ENCODE measurements at regions not wholly inside any gene's neighbourhood (a gene's known extent, or its start where the extent isn't known, plus 50 kb on each side); places are given as distances from the start of the nearest gene placed in this dataset.

GRCh38 chr13:80059789-80060188, 281.1 kb downstream of the SPRY2 start:
- no peak overlapping the region for H3K27ac Mint-ChIP-seq
- no peak overlapping the region for H3K9ac ChIP-seq (ENCODE audit: extremely low read depth, insufficient read length, low read length)
- no peaks in the 10 kb centered on the region for H3K9me3 ChIP-seq (ENCODE audit: control insufficient read depth, low read depth, low read length)
- H2BK20ac ChIP-seq (ENCODE audit: low read depth, low read length, poor library complexity, severe bottlenecking) = no peak overlapping the region
- no peak overlapping the region for H4K5ac ChIP-seq (ENCODE audit: insufficient read length, low read depth, low read length)
- H3T11ph ChIP-seq (ENCODE audit: low read length) = no peak overlapping the region
- H3K27me3 ChIP-seq (ENCODE audit: insufficient read depth, low read length) = no peaks in the 10 kb centered on the region
- no peak overlapping the region for H3K4me3 Mint-ChIP-seq
- H2BK120ac ChIP-seq (ENCODE audit: low read depth, low read length, poor library complexity, severe bottlenecking) = no peak overlapping the region
- no peak overlapping the region for H2AK5ac ChIP-seq (ENCODE audit: insufficient read length, low read length)
- H4K8ac ChIP-seq (replicated peaks; ENCODE audit: insufficient read length, low read depth, low read length) = no peak overlapping the region
- H3K79me1 ChIP-seq (ENCODE audit: insufficient read depth, low read depth, low read length, poor library complexity, severe bottlenecking) = no peaks in the 10 kb centered on the region
- H3K23ac ChIP-seq (ENCODE audit: insufficient read length, low read depth, low read length) = no peak overlapping the region
- peaks cover 3 to 7% of the 10 kb centered on the region in 2 experiments; a peak in 3 of 4 replicates for H3K4me1 Mint-ChIP-seq
- no peak overlapping the region for H3K18ac ChIP-seq (ENCODE audit: insufficient read length, low read depth, low read length)
- H3K9me3 Mint-ChIP-seq = peaks cover 0 to 9% of the 10 kb centered on the region in 2 experiments; a peak in 2 of 5 replicates
- H3K27ac ChIP-seq (ENCODE audit: insufficient read length, low read depth, low read length) = no peak overlapping the region
- WGBS (ENCODE audit: extremely low coverage, insufficient read length, low lambda C conversion rate) = no CpG with 5 or more reads among the region's 2 CpGs
- no peaks in the 10 kb centered on the region for H4K20me1 ChIP-seq (ENCODE audit: control insufficient read depth, insufficient read depth, insufficient read length)
- no peak overlapping the region for H3K14ac ChIP-seq (ENCODE audit: insufficient read depth, low read length)
- H2AFZ ChIP-seq (ENCODE audit: low read length) = no peak overlapping the region
- peaks cover 0 to 3% (median 2%) of the 10 kb centered on the region in 3 experiments; a peak in 2 of 7 replicates for H3K36me3 Mint-ChIP-seq (ENCODE audit: insufficient read depth in 1 of 3, low read depth in 3 of 3)
- H2BK15ac ChIP-seq (ENCODE audit: low read depth, low read length) = no peak overlapping the region
- no peaks in the 10 kb centered on the region for H3K23me2 ChIP-seq (ENCODE audit: insufficient read length, low read depth, low read length, poor library complexity, severe bottlenecking)
- H3K4me2 ChIP-seq (ENCODE audit: insufficient read depth, insufficient read length, low read length) = no peak overlapping the region
- no peaks in the 10 kb centered on the region for H3K27me3 Mint-ChIP-seq (ENCODE audit: low read depth)
- no peak overlapping the region for H3K4ac ChIP-seq (ENCODE audit: low read depth, low read length)
- DNase-seq = no peak
- no peak overlapping the region for H2BK12ac ChIP-seq (ENCODE audit: insufficient read length, low read depth, low read length)
- H3K56ac ChIP-seq (ENCODE audit: insufficient read length, low read depth, low read length) = no peak overlapping the region
- H2BK5ac ChIP-seq (ENCODE audit: insufficient read length, low read length) = no peak overlapping the region
- peaks cover 4% of the 10 kb centered on the region for H3K4me1 ChIP-seq (ENCODE audit: insufficient read depth, low read length)
- H4K91ac ChIP-seq (ENCODE audit: insufficient read length, low read depth, low read length) = no peak overlapping the region
- H3K79me2 ChIP-seq (ENCODE audit: insufficient read depth, low read length) = no peaks in the 10 kb centered on the region
- TF ChIP-seq CTCF (conservative IDR thresholded peaks at IDR 0.05) = no peak
